ENCODE measurements at regions not wholly inside any gene's neighbourhood (a gene's known extent, or its start where the extent isn't known, plus 50 kb on each side); places are given as distances from the start of the nearest gene placed in this dataset.

DNA sequence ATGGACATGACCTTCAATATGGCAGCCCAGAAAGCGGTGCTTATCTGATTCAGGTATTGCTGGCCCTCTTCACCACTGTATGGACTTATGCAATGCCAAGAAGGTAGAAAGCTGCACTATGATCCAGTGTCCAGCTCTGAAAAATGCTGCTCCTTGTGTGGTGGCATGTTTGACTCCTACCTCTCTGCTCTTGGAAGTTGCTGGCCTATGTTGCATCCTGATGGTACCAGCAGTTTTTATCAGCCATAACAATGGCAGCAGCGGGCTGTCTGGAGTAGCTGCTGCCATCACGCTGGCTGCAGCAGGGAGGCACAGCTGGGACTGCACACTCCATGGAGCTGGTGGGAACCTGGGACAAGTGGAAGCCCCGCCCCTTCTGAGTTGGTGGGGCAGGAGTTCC is 53.1 kb upstream of the MED9 start:
- no peak for DNase-seq (ENCODE audit: low spot score)
- no peak overlapping the region for H3K27ac Mint-ChIP-seq
- no peaks in the 10 kb centered on the region for H3K4me1 ChIP-seq (ENCODE audit: insufficient read depth)
- H3F3A ChIP-seq (replicated peaks; ENCODE audit: low read depth): no peaks in the 10 kb centered on the region
- no peak overlapping the region for H3K4me3 Mint-ChIP-seq
- peaks cover 12% of the 10 kb centered on the region for H3K27me3 Mint-ChIP-seq (ENCODE audit: insufficient read depth, low read depth, poor library complexity)
- no peaks in the 10 kb centered on the region for H4K20me1 ChIP-seq (replicated peaks; ENCODE audit: insufficient read depth)
- H3K27me3 ChIP-seq (ENCODE audit: insufficient read depth): no peaks in the 10 kb centered on the region
- H3K9me2 ChIP-seq (ENCODE audit: insufficient read depth): no peaks in the 10 kb centered on the region
- H3K27ac ChIP-seq (ENCODE audit: low read depth): no peak overlapping the region
- ATAC-seq: no peak
- peaks cover 66% of the 10 kb centered on the region for H3K9me3 Mint-ChIP-seq
- peaks cover 8% of the 10 kb centered on the region for H3K36me3 Mint-ChIP-seq (ENCODE audit: low read depth)
- H3K4me1 Mint-ChIP-seq: no peaks in the 10 kb centered on the region
- no peak overlapping the region for H3K4me2 ChIP-seq
- H3K4me3 ChIP-seq: no peak overlapping the region
- TF ChIP-seq CREB1 (CRISPR knock-in tag; IDR thresholded peaks at IDR 0.05; ENCODE audit: low read depth) (no peak), EZH2phosphoT487 (IDR thresholded peaks at IDR 0.05; ENCODE audit: unreplicated experiment) (no peak), EZH2 (IDR thresholded peaks at IDR 0.05; ENCODE audit: low read depth, unreplicated experiment) (no peak), NANOG (IDR thresholded peaks at IDR 0.05; ENCODE audit: borderline replicate concordance) (no peak), STAT1 (IDR thresholded peaks at IDR 0.05; ENCODE audit: unreplicated experiment) (no peak), POLR2AphosphoS5 (IDR thresholded peaks at IDR 0.05; ENCODE audit: low read depth) (no peak), JUNB (IDR thresholded peaks at IDR 0.05; ENCODE audit: unreplicated experiment) (no peak)
- TF ChIP-seq, protein P1, sequence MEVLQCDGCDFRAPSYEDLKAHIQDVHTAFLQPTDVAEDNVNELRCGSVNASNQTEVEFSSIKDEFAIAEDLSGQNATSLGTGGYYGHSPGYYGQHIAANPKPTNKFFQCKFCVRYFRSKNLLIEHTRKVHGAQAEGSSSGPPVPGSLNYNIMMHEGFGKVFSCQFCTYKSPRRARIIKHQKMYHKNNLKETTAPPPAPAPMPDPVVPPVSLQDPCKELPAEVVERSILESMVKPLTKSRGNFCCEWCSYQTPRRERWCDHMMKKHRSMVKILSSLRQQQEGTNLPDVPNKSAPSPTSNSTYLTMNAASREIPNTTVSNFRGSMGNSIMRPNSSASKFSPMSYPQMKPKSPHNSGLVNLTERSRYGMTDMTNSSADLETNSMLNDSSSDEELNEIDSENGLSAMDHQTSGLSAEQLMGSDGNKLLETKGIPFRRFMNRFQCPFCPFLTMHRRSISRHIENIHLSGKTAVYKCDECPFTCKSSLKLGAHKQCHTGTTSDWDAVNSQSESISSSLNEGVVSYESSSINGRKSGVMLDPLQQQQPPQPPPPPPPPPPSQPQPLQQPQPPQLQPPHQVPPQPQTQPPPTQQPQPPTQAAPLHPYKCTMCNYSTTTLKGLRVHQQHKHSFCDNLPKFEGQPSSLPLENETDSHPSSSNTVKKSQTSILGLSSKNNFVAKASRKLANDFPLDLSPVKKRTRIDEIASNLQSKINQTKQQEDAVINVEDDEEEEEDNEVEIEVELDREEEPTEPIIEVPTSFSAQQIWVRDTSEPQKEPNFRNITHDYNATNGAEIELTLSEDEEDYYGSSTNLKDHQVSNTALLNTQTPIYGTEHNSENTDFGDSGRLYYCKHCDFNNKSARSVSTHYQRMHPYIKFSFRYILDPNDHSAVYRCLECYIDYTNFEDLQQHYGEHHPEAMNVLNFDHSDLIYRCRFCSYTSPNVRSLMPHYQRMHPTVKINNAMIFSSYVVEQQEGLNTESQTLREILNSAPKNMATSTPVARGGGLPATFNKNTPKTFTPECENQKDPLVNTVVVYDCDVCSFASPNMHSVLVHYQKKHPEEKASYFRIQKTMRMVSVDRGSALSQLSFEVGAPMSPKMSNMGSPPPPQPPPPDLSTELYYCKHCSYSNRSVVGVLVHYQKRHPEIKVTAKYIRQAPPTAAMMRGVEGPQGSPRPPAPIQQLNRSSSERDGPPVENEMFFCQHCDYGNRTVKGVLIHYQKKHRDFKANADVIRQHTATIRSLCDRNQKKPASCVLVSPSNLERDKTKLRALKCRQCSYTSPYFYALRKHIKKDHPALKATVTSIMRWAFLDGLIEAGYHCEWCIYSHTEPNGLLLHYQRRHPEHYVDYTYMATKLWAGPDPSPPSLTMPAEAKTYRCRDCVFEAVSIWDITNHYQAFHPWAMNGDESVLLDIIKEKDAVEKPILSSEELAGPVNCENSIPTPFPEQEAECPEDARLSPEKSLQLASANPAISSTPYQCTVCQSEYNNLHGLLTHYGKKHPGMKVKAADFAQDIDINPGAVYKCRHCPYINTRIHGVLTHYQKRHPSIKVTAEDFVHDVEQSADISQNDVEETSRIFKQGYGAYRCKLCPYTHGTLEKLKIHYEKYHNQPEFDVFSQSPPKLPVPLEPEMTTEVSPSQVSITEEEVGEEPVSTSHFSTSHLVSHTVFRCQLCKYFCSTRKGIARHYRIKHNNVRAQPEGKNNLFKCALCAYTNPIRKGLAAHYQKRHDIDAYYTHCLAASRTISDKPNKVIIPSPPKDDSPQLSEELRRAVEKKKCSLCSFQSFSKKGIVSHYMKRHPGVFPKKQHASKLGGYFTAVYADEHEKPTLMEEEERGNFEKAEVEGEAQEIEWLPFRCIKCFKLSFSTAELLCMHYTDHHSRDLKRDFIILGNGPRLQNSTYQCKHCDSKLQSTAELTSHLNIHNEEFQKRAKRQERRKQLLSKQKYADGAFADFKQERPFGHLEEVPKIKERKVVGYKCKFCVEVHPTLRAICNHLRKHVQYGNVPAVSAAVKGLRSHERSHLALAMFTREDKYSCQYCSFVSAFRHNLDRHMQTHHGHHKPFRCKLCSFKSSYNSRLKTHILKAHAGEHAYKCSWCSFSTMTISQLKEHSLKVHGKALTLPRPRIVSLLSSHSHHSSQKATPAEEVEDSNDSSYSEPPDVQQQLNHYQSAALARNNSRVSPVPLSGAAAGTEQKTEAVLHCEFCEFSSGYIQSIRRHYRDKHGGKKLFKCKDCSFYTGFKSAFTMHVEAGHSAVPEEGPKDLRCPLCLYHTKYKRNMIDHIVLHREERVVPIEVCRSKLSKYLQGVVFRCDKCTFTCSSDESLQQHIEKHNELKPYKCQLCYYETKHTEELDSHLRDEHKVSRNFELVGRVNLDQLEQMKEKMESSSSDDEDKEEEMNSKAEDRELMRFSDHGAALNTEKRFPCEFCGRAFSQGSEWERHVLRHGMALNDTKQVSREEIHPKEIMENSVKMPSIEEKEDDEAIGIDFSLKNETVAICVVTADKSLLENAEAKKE (CRISPR knock-in tag; IDR thresholded peaks at IDR 0.05): no peak
- TF ChIP-seq, protein P2, sequence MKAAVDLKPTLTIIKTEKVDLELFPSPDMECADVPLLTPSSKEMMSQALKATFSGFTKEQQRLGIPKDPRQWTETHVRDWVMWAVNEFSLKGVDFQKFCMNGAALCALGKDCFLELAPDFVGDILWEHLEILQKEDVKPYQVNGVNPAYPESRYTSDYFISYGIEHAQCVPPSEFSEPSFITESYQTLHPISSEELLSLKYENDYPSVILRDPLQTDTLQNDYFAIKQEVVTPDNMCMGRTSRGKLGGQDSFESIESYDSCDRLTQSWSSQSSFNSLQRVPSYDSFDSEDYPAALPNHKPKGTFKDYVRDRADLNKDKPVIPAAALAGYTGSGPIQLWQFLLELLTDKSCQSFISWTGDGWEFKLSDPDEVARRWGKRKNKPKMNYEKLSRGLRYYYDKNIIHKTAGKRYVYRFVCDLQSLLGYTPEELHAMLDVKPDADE (IDR thresholded peaks at IDR 0.05): no peak
- TF ChIP-seq, protein P3, sequence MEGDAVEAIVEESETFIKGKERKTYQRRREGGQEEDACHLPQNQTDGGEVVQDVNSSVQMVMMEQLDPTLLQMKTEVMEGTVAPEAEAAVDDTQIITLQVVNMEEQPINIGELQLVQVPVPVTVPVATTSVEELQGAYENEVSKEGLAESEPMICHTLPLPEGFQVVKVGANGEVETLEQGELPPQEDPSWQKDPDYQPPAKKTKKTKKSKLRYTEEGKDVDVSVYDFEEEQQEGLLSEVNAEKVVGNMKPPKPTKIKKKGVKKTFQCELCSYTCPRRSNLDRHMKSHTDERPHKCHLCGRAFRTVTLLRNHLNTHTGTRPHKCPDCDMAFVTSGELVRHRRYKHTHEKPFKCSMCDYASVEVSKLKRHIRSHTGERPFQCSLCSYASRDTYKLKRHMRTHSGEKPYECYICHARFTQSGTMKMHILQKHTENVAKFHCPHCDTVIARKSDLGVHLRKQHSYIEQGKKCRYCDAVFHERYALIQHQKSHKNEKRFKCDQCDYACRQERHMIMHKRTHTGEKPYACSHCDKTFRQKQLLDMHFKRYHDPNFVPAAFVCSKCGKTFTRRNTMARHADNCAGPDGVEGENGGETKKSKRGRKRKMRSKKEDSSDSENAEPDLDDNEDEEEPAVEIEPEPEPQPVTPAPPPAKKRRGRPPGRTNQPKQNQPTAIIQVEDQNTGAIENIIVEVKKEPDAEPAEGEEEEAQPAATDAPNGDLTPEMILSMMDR (conservative IDR thresholded peaks at IDR 0.05; ENCODE audit: low read depth in 2 of 2): no peak
- TF ChIP-seq, protein P4, sequence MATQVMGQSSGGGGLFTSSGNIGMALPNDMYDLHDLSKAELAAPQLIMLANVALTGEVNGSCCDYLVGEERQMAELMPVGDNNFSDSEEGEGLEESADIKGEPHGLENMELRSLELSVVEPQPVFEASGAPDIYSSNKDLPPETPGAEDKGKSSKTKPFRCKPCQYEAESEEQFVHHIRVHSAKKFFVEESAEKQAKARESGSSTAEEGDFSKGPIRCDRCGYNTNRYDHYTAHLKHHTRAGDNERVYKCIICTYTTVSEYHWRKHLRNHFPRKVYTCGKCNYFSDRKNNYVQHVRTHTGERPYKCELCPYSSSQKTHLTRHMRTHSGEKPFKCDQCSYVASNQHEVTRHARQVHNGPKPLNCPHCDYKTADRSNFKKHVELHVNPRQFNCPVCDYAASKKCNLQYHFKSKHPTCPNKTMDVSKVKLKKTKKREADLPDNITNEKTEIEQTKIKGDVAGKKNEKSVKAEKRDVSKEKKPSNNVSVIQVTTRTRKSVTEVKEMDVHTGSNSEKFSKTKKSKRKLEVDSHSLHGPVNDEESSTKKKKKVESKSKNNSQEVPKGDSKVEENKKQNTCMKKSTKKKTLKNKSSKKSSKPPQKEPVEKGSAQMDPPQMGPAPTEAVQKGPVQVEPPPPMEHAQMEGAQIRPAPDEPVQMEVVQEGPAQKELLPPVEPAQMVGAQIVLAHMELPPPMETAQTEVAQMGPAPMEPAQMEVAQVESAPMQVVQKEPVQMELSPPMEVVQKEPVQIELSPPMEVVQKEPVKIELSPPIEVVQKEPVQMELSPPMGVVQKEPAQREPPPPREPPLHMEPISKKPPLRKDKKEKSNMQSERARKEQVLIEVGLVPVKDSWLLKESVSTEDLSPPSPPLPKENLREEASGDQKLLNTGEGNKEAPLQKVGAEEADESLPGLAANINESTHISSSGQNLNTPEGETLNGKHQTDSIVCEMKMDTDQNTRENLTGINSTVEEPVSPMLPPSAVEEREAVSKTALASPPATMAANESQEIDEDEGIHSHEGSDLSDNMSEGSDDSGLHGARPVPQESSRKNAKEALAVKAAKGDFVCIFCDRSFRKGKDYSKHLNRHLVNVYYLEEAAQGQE (IDR thresholded peaks at IDR 0.05; ENCODE audit: unreplicated experiment): no peak
- no peak overlapping the region for H2AFZ ChIP-seq
- H3K79me2 ChIP-seq (replicated peaks; ENCODE audit: insufficient read depth): no peaks in the 10 kb centered on the region
- no peaks in the 10 kb centered on the region for H3K36me3 ChIP-seq (ENCODE audit: insufficient read depth)

All from GM23338 (cell line).